NK-92 treated with Interleukin-12 subunit alpha and Interleukin-12 subunit beta, amount 100 ng/mL, for 24 hours (cell line): ENCODE measurements at regions not wholly inside any gene's neighbourhood (a gene's known extent, or its start where the extent isn't known, plus 50 kb on each side); places are given as distances from the start of the nearest gene placed in this dataset.

Experiments used
- DNase-seq: peaks from one replicate; lab custom pipeline; 2025; lab: John Stamatoyannopoulos, UW

DNA sequence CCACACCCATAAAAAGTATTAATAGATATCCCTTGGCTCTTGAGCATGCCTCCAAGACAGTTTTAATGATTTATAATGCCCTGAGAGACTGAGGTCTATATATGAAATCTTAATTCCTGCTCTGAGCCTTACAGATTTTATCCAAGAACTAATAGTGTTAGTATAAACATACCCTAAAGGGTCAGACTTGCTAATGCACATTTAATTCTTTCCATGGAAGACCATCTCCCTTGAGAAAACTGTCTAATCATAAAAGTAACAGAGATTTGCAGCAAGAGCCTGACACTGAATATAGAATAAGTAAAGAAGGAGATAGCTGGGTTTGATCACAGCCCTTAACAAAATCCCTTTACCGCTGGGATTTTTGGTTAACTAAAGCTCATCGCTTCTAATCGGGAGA lies 650.8 kb upstream of the KLF12 start:
- DNase-seq, result no peak

DNA sequence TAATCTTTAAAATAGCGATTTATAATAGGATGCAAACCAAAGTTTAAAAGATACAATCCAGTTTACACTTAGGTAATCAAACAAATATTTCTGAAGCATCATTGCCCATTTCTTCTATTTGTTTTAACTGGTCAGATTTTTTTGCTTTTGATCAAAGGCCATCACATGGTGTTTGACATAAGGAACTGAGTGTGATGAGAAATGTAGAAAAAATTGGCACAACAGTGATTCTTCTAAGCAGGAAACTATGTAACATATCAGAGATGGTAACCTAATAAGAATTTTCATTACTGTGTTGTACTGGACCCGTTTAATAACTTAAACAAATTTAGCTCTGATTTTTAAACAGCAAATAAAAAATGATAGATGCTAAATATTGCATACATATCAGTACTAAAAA lies 644.7 kb upstream of the KLF12 start:
- DNase-seq, result no peak

DNA sequence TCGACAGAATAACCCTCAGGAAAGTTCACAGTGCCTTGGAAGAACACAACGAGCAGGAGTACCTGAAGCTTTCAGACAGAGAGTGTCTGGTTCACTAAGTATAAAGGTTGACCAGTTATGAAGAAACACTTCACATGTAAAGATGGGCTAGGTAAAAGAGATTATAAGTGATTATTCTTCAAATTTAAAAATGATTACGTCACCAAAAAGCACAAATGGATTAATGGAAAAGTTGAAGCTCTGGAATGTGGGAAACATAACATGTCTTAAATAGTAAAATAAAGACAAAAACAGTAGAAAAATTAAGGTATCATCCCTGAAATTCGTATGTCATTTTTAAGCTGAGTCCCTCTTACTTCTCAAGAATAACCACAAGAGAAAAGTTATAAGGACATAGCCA lies 643.9 kb upstream of the KLF12 start:
- no peak for DNase-seq

DNA sequence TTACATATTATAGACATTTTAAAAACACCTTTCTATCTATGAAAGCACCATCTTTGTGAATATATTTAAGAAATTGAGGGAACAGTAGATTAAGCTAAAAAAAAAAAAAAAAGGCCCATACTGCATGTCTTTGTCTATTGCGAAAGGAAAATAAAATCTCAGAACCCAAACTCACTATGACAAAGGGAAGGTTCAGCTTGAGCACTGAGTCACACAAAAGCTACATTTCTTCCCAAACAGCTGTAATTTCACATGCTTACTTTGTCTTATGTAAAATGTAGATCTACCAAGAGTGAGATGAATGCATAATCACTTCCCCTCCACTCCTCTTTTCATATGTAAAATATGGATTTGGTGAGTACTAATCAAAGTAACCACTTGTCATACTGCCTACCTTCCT lies 640.1 kb upstream of the KLF12 start:
- DNase-seq, result no peak

DNA sequence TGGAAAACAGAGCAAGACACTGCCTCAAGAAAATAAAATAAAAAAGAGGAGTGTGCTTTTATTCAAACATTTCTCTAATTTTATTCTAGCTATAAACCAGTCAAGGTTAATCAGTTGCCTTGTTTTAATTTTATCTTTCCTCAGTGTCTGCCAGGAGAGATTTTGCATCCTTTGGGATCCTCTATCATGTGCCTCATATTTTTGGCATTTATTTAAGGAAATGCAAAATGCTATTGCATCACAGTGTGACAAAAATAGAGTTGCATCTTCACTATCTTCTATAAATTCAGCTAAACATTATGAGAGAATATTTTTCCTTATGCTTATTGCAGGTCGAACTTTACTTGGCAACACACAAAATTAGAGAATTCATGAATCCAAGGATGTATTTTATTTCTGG lies 639.0 kb upstream of the KLF12 start:
- no peak for DNase-seq

DNA sequence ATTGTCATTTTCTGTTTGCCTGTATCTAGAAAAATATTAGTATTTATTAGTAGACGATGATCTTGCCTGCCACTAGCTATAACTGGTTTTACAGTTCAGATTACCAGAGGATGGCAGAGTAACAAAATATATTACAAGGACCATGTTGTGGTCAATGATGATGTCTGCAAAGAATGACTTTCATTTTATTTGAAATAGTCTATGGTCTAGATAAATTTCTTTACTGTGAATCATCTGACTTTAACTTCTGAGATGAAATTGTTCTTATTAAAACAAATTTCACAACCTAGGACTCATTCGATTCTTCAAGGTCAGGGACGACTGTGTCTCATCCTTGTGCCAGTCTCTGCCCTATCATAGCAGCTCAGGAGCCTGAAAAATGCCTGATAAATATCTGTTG lies 637.8 kb upstream of the KLF12 start:
- DNase-seq, result no peak

DNA sequence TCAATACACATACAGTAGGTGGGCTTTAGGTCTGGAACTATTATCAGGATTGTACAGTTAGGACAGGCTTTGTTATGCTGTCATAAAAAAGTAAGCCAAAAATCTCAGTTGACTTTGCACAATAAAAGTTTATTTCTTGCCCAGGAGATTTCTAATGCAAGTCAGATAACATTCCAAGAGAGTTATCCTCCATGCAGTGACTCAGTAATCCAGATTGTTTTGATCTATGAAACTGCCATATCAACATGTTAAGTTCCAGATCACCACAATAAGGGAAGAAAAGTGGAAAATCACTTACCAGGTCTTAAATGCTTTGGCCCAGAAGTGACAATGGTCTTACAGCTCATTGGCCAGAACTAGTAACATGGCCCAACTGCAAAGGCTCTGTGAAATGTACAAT lies 636.2 kb upstream of the KLF12 start:
- DNase-seq, result no peak

DNA sequence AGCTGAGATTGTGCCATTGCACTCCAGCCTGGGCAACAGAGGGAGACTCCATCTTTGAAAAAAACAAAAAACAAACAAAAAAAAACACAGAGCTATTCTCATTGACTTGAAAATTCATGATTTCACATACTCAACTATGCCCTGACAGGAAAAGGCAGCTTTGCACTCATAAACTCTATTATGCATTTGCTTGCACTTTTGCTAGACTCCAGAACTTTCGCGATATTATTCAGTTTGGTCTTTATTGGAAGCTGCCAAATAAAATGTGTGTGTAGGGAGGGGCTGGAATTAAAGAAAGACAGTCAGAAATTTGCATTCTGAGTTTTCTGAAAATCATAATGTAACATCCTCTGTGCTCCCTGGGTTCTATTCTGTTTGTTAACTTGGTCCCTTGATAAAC lies 635.1 kb upstream of the KLF12 start:
- no peak for DNase-seq

DNA sequence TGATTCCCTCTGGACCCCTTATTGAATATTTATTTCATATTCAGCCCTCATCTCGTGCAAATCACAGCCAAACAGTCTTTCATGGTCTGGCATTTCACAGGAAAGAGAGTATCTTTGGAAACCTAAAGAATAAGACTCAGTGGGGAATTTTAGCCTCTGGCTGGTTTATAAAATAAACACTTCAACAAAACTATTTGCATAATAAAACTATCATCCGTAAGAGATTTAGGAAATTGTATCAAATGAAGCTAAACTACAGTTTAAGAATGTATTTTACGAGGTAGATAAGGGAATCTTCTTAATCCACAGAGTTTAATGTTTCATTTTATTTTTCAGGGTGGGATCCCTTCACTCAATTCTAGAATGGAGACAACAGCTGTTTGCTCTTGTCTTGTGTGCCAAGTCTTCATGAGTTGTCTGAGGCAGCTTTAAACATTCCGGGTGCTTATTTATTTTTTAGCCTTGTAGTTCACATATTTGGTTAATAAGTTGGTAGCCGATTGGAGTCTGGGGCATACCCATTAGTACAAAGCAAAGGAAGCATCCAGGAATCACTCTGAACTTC lies 634.4 kb upstream of the KLF12 start:
- DNase-seq, result no peak

DNA sequence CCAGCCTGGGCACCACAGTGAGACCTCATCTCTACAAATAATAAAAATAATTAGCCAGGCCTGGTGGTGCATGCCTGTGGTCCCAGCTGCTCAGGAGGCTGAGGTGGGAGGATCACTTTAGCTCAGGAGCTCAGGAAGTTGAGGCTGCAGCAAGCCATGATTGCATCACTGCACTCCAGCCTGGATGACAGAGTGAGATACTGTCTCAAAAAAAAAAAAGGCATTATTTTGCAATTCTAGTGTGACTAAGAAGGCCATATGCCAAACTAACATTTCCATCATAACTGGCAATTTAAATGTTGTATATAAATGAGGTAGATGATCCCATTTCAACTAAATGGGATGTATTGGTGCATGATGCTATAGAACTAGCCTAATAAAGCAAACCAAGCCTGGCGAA lies 632.8 kb upstream of the KLF12 start:
- no peak for DNase-seq

DNA sequence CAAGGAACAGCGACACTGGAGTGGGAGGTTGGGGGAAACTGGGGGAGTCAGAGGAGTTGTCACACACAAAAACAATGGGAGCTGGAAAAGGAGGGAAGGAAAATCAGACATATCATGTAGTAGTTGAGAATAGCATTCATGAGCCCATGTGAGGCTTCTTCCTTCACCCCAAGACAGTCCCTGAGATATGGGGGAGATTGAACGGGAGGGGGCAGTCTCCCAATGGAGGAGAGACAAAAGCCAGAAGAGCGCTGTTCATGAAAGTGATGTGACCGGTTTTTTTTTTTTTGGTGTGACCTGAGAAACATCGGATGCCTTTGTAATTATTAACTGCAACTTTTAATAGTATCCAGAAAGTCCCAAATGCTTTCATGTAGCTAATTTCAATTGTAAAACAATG lies 631.8 kb upstream of the KLF12 start:
- DNase-seq, result no peak

DNA sequence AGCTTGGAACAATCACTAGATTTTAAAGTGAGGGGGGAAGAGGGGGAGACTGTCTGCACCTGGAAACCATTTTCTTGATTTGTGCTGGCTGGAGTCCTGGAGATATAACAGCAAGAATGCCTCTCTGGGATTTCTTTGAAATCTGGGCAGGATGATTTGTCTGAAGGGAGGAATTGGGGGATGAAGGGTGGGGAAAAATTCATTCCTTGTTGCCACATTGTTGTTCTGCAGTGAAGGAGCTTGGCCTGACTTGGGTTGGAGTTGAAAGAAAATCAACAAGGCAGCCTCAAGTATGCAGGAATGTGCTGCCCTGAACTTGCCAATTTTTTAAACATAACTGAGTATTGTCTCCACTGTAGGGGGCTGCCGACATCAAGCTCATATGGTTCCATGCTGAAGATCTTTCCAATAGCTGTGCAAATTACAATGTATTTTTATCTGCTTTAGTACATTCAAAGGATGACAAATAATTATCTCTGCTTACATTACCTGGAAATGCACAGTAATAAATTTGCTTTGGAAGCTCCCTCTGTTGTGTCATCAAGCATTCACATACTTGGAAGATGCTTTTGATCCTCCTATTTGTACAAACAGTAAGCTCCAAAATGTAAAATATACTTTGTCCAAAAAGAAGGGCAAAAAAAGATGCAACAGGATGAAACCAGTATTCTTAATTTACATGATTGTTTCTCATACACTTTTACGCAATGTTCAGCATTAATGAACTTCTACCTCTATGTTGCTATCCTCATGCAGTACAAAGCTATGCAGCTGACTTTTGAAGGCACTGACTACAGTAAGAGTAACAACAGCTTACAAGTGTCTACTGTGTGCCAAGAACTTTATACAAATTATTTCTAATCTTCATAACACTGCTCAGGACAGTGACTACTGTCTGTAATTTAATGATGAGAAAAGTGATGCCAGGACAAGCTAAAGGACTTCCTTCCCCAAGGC lies 627.9 kb upstream of the KLF12 start:
- no peak for DNase-seq

DNA sequence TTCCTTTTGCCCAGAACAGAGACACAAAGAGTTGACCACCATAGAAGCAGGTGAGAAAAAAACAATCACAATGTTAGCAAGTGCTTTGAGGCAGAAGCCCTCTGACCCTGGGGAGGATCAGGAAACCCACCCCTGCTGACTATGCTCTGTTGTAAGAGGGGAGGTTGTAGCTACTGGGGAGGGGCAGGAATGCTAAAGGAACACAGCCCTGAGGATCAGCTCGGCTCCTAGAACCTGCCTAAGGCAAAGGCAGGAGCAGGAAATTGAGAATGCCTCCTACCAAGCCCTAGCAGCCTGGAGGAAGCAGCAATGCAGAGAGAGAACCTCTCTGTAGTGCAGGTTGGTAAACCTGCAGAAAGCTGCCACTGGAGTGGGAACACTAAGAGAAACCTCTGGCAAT lies 624.0 kb upstream of the KLF12 start:
- no peak for DNase-seq

DNA sequence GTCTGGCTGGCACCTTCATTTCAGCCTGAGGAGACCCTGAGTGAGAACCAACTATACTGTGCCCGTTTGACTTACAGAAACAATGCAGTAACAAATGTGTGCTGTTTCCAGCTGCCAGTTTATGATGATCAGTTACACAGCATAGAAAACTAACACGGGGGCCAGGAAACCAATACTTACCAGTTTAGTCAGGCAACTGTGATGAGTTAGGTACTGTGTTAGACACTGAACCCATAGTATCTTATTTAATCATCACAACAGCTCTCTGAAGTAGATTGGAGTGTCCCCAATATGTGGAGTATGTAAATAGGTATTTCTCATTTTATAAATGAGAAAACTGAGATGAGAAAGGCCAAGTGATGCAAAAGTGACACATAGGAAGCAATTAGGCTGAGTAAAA lies 620.9 kb upstream of the KLF12 start:
- DNase-seq, result no peak

DNA sequence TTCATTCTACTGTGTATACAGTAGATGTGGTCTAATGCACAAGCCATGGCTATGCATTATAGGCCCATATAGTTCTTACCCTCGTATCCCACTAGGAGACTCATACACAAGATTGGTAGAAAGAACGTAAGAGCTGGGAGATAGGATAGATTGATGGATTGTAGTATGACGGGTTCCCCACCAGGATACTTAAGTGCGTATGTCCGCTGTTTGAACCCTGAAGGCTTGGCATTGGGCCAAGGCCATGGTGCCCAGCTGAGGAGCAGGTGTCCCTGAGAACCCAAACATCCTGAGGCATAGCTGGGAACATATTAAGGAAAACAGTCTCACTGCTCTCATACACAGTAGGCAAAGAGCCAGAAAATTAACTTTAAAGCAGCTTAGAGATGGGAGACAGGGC lies 617.5 kb upstream of the KLF12 start:
- DNase-seq, result no peak

DNA sequence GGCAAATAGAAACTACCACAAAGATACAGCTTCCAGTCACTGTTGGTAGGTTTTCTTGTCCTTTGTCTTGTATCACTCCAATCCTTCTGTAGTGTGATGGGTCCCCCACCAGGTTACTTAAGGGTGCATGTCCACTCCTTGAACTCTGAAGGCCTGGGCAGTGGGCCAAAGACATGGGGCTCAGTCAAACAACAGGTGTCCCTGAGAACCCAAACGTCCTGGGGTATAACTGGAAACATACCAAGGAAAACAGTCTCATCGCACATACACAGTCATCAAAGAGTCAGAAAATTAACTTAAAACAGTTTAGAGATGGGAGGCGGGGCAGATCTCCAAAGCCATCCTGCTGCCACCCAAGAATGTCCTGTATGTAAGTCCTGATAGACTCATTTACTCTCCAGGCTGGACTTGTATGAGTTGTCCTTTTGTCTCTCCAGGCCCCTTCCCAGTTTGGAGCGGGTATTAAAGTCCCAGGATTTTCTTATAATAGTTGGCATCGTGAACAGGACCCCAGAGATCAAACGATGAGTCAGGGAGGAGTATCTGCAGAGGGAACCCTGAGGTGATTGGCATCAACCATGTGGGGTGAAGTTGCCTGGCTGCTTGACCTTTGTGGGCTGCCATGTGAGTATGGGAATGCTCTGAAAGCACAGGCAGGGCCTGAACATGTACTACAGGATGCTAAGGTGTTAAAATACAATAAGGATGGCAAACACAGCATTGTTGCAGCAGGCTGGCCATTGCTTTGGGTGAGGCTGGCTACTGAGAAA lies 613.2 kb upstream of the KLF12 start:
- no peak for DNase-seq

DNA sequence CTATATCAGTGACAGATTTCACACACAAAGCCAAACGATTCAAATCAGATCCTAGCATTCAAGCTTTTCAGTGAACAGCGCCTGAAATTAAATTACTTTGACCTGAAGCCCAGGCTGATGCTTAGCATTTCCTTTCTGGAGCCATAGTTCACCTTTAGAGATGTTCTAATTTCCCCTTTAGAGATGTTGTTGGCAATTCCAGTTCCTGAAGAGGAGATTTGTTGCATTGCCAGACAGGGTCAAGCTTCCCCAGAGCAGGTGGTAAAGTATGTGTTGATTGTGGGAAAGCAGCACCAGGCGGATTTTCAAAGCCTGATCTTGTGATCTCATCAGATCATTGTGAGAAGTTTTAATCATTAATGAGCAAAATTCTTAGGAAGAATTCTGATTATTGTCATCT lies 609.8 kb upstream of the KLF12 start:
- no peak for DNase-seq

DNA sequence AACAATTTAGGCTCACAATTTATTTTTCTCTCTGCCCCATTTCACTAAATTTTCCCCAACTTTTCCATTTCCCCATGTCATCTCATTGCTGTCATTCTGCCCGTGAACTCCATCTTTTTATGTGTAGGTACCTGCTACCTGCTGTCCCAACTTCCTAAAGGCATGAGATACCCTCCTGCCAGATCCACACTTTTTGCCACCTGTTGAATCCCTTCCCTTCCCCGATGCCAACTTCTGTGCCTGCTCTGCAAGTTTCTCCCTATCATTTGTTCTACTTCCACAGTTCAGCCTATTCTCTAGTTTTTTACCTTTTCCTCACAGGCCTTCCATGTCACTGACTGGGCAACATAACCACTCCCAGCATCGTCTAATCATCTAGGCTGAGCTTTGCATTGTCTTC lies 607.5 kb upstream of the KLF12 start:
- no peak for DNase-seq

DNA sequence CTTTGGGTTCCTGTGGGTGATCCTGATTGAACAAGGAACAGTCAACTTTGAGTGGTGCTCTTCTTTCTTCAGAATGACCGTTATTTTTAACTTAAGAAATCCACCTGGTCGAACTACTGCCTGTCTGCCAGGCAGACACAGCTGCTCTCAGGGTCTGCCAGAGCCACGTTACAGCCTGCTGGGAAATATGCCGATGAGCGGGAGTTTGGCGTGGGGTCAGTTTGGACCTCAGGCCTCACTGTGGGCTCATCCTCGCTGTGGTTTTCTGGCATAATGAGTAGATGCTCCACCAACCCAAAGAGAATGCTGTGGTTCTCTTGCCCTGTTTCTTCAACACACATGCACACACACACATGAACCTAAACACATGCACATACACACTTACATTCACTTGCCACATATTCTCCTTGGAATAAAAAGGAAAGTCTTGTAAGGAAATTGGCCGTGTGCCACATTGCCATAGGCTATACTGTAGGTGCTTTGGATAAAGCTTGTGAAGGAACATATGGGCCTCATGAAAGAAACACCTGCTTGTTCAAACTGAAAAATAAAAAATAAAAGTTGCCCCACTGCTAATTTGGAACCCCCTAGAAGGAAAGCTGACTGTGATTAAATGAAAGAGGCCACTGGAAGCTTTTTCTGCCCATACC lies 598.7 kb upstream of the KLF12 start:
- no peak for DNase-seq

DNA sequence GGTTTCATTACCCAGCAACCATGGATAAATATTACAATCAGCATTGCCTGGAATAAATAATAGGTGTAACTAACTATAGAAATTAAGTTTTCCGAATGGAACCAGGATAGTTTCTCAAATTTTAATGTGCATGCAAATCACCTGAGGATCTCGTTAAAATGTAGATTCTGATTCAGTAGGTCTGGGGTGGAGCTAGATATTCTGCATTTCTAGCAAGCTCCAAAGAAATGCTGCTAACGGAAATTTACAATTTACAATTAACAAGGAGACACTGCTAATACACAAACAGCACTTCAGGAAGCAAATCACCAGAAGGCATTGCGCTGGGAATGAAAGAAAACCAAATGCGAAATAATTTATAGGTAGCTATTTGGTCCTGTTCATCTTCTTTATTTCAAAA lies 597.5 kb upstream of the KLF12 start:
- no peak for DNase-seq

DNA sequence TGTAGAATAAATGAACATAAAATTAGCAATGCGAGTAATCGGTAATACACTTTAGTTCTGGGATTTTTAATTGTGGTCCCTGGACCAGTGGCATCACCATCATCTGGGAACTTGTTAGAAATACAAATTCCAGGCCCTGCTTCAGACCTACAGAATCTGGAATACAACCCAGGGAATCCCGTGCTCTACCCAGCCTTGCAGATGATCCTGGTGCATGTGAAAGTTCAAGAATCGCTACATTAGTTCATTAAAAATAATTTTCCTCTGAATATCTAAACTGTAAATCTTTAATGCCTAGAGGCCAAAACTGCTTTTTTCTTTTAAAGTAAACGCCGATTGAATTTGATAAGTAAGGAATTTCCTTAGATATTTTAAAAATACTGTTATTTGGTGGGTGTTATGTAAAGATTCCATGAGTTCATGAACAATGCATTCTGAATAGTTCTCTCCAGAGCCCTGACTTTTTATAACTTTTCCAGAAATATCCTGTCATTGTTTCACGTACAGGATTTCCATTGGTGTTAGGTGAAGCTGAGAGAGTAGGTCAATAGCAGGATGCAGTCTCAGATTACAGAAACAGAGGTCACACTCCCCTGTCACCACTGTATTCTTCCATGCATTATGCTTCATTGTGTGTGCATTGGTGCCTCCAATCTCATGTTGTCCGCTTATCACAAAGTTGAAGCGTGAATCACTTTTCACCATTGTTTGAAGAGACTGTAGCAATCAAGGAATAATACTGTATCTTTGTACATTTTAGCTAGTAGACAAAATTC lies 596.5 kb upstream of the KLF12 start:
- DNase-seq, result no peak

DNA sequence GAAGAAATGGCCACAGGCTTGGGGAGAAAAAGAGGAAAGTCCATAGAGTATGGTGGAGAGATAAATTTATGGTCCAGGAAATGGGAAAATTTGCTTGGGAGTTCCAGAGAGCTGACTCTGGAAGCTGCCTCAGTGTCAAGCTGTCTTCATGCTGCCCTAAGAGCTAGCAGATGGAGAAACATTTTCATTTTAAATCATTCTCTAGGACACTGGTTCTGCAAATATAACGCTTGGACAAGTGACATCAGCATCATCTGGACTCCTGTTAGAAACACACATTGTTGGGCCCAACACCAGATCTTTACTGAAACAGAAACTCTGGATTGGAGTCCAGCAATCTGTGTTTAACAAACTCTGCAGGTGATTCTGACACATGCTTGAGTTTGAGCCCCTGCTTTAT lies 592.0 kb upstream of the KLF12 start:
- no peak for DNase-seq
